Thyroid gland (tissue), 4 donors: ENCODE measurements at regions not wholly inside any gene's neighbourhood (a gene's known extent, or its start where the extent isn't known, plus 50 kb on each side); places are given as distances from the start of the nearest gene placed in this dataset.

Experiments
- DNase-seq, 2 donors: peaks; one replicate each; pipeline ENCODE4 v3.0.0-alpha.2; 2019
- H3K27ac ChIP-seq, 3 donors: fragments of 200-600 bp; sonication (generic); 1 replicate in 2 of 3; 2 replicates in 1 of 3; pipeline ENCODE4 v1.5.1; 2016 to 2019; ENCODE audit warnings: mild to moderate bottlenecking in 1 of 3, moderate library complexity in 1 of 3
- H3K27me3 ChIP-seq: fragments of 200-600 bp; sonication (generic); one replicate; pipeline ENCODE4 v1.5.1; 2019
- H3K36me3 ChIP-seq, 2 donors: fragments of 200-600 bp; sonication (generic); one replicate each; pipeline ENCODE4 v1.5.1; 2016 to 2019
- H3K4me1 ChIP-seq, 2 donors: fragments of 200-600 bp; sonication (generic); one replicate each; pipeline ENCODE4 v1.5.1; 2017 to 2019
- H3K4me3 ChIP-seq, 3 donors: fragments of 200-600 bp; sonication (generic); replicated peaks in 1 of 3; 1 replicate in 2 of 3; 2 replicates in 1 of 3; pipeline ENCODE4 v1.5.1; 2016; ENCODE audit warnings: mild to moderate bottlenecking in 1 of 3
- H3K9me3 ChIP-seq: fragments of 200-600 bp; sonication (generic); one replicate; pipeline ENCODE4 v1.5.1; 2017
- CTCF ChIP-seq, 6 experiments: fragments of 200-600 bp in 3 of 6; fragments of 450-650 bp in 3 of 6; sonication (generic) in 3 of 6; IDR thresholded peaks; one replicate each; pipeline ENCODE4 v1.5.1; 2016 to 2019; ENCODE audit warnings: antibody characterized with exemption in 6 of 6, mild to moderate bottlenecking in 2 of 6, inconsistent platforms in 1 of 6, moderate library complexity in 1 of 6
- POLR2A ChIP-seq, 2 donors: fragments of 450-650 bp; IDR thresholded peaks; one replicate each; pipeline ENCODE4 v1.6.1; 2017; ENCODE audit warnings: antibody characterized with exemption in 2 of 2, mild to moderate bottlenecking in 2 of 2, moderate library complexity in 1 of 2
- WGBS, 2 donors: methylation state at CpG; one replicate each; pipeline ENCODE4 v1.1.5; 2017; 5-methylcytosine and 5-hydroxymethylcytosine counted together
- intact Hi-C: fragments of 100-400 bp; cut with DNase I; formaldehyde crosslinking; loops from one replicate; pipeline ENCODE4 v1.15.1; 2023

GRCh38 chr4:152245680-152246079 lies 290.2 kb downstream of the FBXW7 start:
- no peaks in the 10 kb centered on the region for H3K36me3 ChIP-seq
- H3K4me3 ChIP-seq, result no peak overlapping the region
- no peak for TF ChIP-seq POLR2A (IDR thresholded peaks at IDR 0.05)
- H3K27ac ChIP-seq, result no peak overlapping the region
- intact Hi-C loops, result no loop called here
- H3K9me3 ChIP-seq, result no peaks in the 10 kb centered on the region
- DNase-seq, result no peak
- peaks cover 17 to 33% of the 10 kb centered on the region in 2 donors for H3K4me1 ChIP-seq
- no peaks in the 10 kb centered on the region for H3K27me3 ChIP-seq
- 74 to 77% methylated on average over 1 of the region's 1 CpG for WGBS, 2 donors

- H3K4me1 ChIP-seq, result peaks cover 17 to 33% of the 10 kb centered on the region in 2 donors
- H3K27ac ChIP-seq, result peak overlapping the region; percentile 28 to 70 (median 62)
- no peaks in the 10 kb centered on the region for H3K9me3 ChIP-seq
- H3K4me3 ChIP-seq, result no peak overlapping the region
- 35 to 41% methylated on average over 2 of the region's 2 CpGs for WGBS, 2 donors
- intact Hi-C loops, result no loop called here
- no peaks in the 10 kb centered on the region for H3K36me3 ChIP-seq
- no peaks in the 10 kb centered on the region for H3K27me3 ChIP-seq
- no peak for TF ChIP-seq POLR2A (IDR thresholded peaks at IDR 0.05)
- no peak for TF ChIP-seq CTCF (IDR thresholded peaks at IDR 0.05)
- peak; percentile 87 to 88 for DNase-seq
These were observed 291.2 kb downstream of the FBXW7 start for GRCh38 chr4:152244659-152245058.

- Histone ChIP-seq H3K4me1 (peaks cover 17 to 33% of the 10 kb centered on the region in 2 donors), H3K27me3 (no peaks in the 10 kb centered on the region), H3K4me3 (no peak overlapping the region), H3K9me3 (no peaks in the 10 kb centered on the region), H3K36me3 (no peaks in the 10 kb centered on the region), H3K27ac (peak overlapping the region; percentile 28 to 70 (median 62))
- intact Hi-C loops, result no loop called here
- WGBS, 2 donors, result 33 to 38% methylated on average over 11 of the region's 11 CpGs
- peak; percentile 78 to 82 for DNase-seq
- TF ChIP-seq POLR2A (IDR thresholded peaks at IDR 0.05) (no peak), CTCF (IDR thresholded peaks at IDR 0.05) (no peak)
These were observed 291.8 kb downstream of the FBXW7 start for GRCh38 chr4:152243896-152244595.

GRCh38 chr4:152243206-152243605 lies 292.7 kb downstream of the FBXW7 start:
- Histone ChIP-seq H3K36me3 (no peaks in the 10 kb centered on the region), H3K27me3 (no peaks in the 10 kb centered on the region), H3K9me3 (no peaks in the 10 kb centered on the region), H3K27ac (peak overlapping the region in 2 of 3 donors; percentile 58 to 70), H3K4me1 (peaks cover 17 to 33% of the 10 kb centered on the region in 2 donors), H3K4me3 (no peak overlapping the region)
- WGBS, 2 donors, result 54 to 61% methylated on average over 2 of the region's 2 CpGs
- DNase-seq, result no peak
- TF ChIP-seq POLR2A (IDR thresholded peaks at IDR 0.05) (no peak), CTCF (IDR thresholded peaks at IDR 0.05) (no peak)
- intact Hi-C loops, result no loop called here

- H3K4me3 ChIP-seq, result no peak overlapping the region
- DNase-seq, result no peak
- H3K27me3 ChIP-seq, result no peaks in the 10 kb centered on the region
- peaks cover 17 to 22% of the 10 kb centered on the region in 2 donors for H3K4me1 ChIP-seq
- no peak for TF ChIP-seq CTCF (IDR thresholded peaks at IDR 0.05)
- no peak for TF ChIP-seq POLR2A (IDR thresholded peaks at IDR 0.05)
- WGBS, 2 donors, result 88 to 90% methylated on average over 1 of the region's 1 CpG
- no peak overlapping the region for H3K27ac ChIP-seq
- intact Hi-C loops, result no loop called here
- H3K9me3 ChIP-seq, result no peaks in the 10 kb centered on the region
- H3K36me3 ChIP-seq, result no peaks in the 10 kb centered on the region
These were observed 295.7 kb downstream of the FBXW7 start for GRCh38 chr4:152240232-152240631.
